DOHH2 (cell line): ENCODE measurements at regions not wholly inside any gene's neighbourhood (a gene's known extent, or its start where the extent isn't known, plus 50 kb on each side); places are given as distances from the start of the nearest gene placed in this dataset.

Experiments used
- CTCF ChIP-seq: fragments of 200-600 bp; sonication (generic); IDR thresholded peaks from one replicate; pipeline ENCODE4 v1.5.1; 2014; ENCODE audit warnings: antibody characterized with exemption, mild to moderate bottlenecking, low read depth, low read length; ENCODE audit not compliant: poor library complexity, severe bottlenecking
- EZH2phosphoT487 ChIP-seq: fragments of 200-600 bp; sonication (generic); IDR thresholded peaks from 2 replicates; pipeline ENCODE4 v1.6.1; 2017; ENCODE audit warnings: borderline replicate concordance, mild to moderate bottlenecking, antibody characterized with exemption, low read length, moderate library complexity, mixed read lengths

GRCh38 chr6:234706-235372 is 57.4 kb upstream of the DUSP22 start:
- no peak for TF ChIP-seq CTCF
- TF ChIP-seq EZH2phosphoT487: no peak
